ENCODE measurements at regions not wholly inside any gene's neighbourhood (a gene's known extent, or its start where the extent isn't known, plus 50 kb on each side); places are given as distances from the start of the nearest gene placed in this dataset.

DNA sequence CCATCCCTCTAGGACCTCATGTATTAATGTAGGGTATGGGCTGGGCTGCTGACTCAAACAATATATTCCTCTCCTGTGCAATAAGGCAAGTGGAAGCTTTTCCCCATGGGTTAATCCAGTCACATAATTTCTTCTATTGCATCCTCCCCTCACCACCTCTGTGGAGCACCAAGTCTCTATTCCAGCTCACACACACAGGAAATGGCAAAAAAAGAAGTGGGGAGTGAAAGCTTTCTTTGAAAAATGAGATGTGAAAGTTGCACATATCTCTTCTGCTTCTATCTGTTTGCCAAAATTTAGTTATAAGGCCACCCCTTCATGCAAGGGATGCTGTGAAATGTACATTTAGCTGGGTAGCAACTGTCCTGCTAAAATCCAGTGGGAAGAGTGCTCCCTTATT lies 121.3 kb downstream of the CDC42EP3 start:
- no peak for DNase-seq

DNA sequence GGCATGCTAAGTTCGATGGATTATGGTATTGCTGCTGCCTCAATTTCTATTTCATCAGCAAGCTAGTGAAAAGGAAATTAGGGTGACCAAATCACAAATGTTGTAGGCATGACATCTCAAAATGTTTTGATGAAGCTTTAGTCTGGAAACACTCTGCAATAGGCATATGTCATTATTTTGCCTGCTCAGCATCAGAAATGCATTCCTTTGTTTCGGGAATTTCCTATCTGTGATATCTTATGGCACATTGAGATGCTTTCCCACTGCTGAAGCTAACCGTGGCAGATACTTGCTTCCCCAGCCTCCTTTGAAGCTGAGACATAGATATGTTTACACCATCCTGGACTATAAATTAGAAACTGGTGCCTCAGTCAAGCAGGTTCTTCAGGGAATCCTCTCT lies 119.7 kb downstream of the CDC42EP3 start:
- no peak for DNase-seq

- no peak for DNase-seq
These were observed 119.1 kb downstream of the CDC42EP3 start for GRCh38 chr2:37552339-37552738.

DNA sequence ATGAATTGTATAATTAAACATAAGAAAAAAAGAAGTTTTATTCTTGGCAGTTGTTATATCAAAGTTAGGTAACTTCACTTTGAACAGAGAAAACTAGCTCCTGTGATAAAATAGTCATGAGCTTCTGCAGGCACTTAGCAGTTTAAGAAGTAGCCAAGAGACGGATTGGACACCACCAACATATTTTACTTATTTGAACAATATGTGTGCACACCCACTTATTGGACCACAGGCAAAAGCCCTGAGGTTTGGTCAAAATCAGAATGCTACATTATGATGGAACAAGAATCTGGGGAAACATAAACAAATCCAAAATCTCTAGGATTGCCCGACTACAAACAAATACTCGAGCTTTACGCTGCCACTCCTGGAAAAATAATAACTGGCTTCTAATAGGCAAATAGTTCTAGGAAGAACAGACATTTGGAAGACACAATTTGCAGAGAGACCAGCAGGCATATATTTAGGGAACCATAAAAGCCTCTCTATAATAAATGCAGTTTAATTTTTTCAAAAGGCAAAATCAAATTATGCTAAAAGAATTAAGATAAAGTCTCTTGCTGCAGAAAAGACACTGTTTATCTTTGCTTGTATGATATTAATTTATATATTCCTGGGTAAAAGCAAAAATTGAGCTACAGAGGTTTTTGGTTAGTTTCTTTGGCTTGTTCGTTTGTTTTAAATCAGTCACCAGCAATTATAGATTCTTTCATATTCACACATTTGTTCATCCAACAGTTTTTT lies 117.9 kb downstream of the CDC42EP3 start:
- no peak for DNase-seq

- DNase-seq = no peak
These were observed 117.3 kb downstream of the CDC42EP3 start for GRCh38 chr2:37554155-37554510.

- DNase-seq = no peak
These were observed 116.8 kb downstream of the CDC42EP3 start for GRCh38 chr2:37554687-37555086.

DNA sequence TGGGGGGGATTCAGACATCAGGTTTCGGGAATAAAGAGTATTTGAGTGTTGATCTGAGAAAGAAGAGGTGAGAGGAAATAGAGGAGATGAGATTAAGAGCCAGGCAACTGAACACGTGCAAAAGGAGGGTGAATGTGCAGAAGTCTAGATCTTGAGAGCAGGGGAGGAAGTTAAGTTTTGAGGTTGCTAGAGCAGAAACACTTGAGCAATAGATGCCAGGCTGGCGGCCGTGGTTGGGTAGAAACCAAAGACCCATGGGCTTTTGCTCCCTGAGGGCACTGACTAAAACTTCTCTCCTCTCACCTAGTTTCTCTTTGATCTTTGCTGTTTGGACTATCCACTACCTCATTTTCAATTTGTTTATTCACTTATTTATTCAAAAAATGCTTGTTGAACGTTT lies 116.0 kb downstream of the CDC42EP3 start:
- DNase-seq = no peak

DNA sequence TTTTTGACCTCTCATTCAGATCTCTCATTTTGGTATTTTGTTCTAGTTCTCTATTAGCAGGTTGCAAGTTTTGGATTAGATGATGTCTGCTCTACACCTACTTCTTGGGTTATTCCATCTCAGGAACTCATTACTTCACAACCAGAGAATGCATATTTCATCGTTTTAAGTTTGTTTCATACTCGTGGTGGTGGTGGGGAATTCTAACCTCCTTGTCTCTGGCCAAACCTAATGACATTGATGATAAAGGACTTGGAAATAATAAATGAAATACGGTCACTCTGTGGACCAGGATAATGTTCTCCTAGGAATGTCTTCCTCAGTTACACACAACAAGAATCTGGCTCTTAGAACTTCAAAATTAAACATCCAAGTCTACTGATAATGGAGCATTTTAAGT lies 115.2 kb downstream of the CDC42EP3 start:
- DNase-seq = no peak

GRCh38 chr2:37558623-37559022 lies 112.8 kb downstream of the CDC42EP3 start:
- no peak for DNase-seq

GRCh38 chr2:37560241-37560848 lies 111.1 kb downstream of the CDC42EP3 start:
- DNase-seq = no peak

GRCh38 chr2:37560863-37561614 lies 110.4 kb downstream of the CDC42EP3 start:
- no peak for DNase-seq

DNA sequence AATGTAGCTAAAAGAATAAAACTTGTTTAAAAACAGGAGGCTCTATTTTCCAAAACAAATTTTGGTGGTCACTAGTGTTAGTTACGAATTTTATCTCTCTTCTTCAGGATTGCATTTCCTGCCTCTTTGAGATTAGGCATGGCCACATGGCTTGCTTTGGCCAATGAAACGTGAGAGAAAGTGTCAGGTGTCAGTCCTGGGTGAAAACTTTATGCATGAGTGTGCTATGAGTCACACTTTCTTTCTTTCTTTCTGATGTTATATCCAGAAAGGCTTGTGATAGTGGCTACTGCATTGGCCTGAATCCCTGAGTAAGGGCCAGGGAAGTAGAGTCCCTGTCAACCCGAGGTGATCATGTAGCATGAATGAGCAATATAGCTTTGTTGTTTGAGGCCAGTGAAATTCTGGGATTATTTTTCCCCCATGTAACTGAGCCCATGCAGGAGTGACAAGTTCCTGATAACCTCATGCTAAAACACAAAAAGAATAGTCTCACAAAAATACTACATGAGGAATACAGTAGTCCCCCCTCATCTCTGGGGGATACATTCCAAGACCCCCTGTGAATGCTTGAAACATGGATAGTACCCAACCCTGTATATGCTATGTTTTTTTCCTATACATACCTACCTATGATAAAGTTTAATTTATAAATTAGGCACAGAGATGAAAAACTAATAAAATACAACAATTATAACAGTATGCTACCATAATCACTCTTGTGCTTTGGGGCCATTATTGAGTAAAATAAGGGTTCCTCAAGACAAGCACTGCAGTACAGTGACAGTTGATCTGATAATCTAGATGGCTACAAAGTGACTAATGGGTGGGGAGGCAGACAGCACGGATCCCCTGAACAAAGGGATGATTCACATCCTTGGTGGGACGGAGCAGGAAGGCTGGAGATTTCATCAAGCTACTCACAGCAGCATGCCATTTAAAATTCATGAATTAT lies 109.5 kb downstream of the CDC42EP3 start:
- no peak for DNase-seq

- no peak for DNase-seq
These were observed 107.9 kb downstream of the CDC42EP3 start for GRCh38 chr2:37563375-37564015.

DNA sequence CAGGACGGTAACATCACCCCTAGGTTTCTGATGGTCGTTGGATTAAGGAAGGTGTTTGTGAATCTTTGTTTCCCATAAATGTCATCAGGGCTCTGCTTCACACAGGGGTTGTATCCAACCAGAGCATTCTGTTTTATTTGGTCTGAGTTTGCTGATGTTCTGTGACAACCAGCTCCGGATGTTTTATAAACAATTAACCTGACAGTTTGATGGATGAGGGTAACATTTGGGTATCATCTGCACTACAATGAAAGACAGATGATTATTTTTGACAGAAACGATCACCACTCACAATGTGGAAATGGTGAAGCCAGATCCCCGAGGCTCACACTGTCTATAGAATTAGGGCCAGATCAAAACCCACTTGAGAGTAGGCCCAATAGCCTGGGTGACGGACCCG lies 107.1 kb downstream of the CDC42EP3 start:
- DNase-seq = peak in 1 of 3 experiments; percentile 76

- no peak for DNase-seq
These were observed 104.9 kb downstream of the CDC42EP3 start for GRCh38 chr2:37566517-37566981.

GRCh38 chr2:37568565-37568964 lies 102.9 kb downstream of the CDC42EP3 start:
- no peak for DNase-seq

DNA sequence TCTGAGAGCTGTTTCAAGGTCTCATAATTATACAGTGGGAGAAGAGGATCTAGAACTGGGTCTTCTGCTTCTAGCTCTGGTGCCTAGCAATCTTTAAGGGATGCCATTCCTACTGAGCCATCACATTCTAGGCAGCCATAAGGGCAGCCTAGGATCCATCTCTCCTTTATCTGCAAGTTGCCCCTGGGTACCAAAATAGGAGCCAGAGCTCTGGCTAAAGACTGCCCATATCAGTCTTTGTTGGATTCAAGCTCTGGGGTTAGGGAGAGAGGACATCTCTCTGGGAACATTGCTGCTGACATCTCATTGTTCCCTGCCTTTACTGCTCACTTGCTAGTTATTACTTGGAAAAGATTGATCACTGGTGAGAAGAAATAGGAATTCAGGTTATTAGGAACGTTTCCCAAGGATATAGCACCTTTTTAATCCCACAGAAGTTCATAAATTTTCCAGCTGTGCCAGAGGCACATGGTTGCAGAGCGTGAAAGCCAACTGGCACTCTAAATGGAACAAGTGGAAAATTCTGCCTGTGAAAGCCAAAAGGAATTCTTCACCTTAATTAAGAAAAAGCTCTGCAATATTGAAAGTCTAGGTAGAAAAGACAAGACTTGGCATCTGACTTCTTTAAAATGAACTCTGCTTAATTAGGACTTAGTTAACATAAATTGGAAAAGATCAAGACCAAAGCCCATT lies 102.2 kb downstream of the CDC42EP3 start:
- DNase-seq = no peak

GRCh38 chr2:37569986-37570679 lies 101.3 kb downstream of the CDC42EP3 start:
- DNase-seq = no peak

GRCh38 chr2:37570773-37571586 lies 100.5 kb downstream of the CDC42EP3 start:
- DNase-seq = no peak

DNA sequence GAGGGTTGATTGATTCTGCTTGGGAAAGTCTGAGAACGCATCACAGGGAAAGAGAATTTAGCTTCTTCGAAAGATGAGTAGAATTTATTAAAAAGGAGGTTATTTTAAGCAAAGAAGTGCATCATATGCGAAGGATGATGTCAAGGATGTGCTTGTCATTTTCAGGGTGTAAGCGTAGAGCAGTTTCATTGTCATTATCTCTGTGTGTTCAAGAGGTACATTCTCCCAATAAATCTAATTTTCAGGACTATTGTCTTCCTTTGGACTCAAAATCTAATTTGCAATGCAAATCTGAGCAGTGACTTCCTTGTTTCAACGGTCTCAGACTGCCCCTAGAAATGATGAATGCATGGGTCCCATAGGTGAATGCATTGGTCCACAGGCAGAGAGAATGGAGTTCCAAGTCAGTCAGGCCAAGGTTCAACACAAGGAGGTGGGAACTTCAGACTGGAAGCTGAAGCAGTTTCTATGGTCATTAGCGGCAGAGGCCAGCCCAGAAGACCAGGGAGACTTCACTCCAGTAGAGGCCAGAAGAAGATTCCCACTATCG lies 99.8 kb downstream of the CDC42EP3 start:
- no peak for DNase-seq

Data from NCI-H1417 (cell line).